Heart left ventricle (tissue), 16 donors: ENCODE measurements at regions not wholly inside any gene's neighbourhood (a gene's known extent, or its start where the extent isn't known, plus 50 kb on each side); places are given as distances from the start of the nearest gene placed in this dataset.

Experiments
- ATAC-seq, 4 donors: fragments of 200-7000 bp; cut with Tn5 transposase; one replicate each; pipeline ENCODE4 v1.9.1; 2020 to 2022; ENCODE audit warnings: moderate library complexity in 4 of 4, mild to moderate bottlenecking in 3 of 4, moderate number of reproducible peaks in 1 of 4
- DNase-seq, 5 donors: peaks; one replicate each; pipeline ENCODE4 v3.0.0-alpha.2; 2020
- H3K27ac ChIP-seq, 12 donors: fragments of 200-600 bp; sonication (generic) in 4 of 12; one replicate each; pipeline versions ENCODE4 v1.5.0 to v1.8.0; 2016 to 2022; ENCODE audit warnings: mild to moderate bottlenecking in 2 of 12
- H3K27me3 ChIP-seq, 9 donors: fragments of 200-600 bp; sonication (generic) in 2 of 9; one replicate each; pipeline versions ENCODE4 v1.5.1 to v1.8.0; 2016 to 2022; ENCODE audit warnings: mild to moderate bottlenecking in 3 of 9
- H3K36me3 ChIP-seq, 9 donors: fragments of 200-600 bp; sonication (generic) in 2 of 9; one replicate each; pipeline versions ENCODE4 v1.5.0 to v1.8.0; 2018 to 2022; ENCODE audit warnings: mild to moderate bottlenecking in 2 of 9
- H3K4me1 ChIP-seq, 12 donors: fragments of 200-600 bp; sonication (generic) in 4 of 12; one replicate each; pipeline versions ENCODE4 v1.5.0 to v1.8.0; 2016 to 2022; ENCODE audit warnings: mild to moderate bottlenecking in 3 of 12
- H3K4me3 ChIP-seq, 12 donors: fragments of 200-600 bp; sonication (generic) in 4 of 12; one replicate each; pipeline versions ENCODE4 v1.5.0 to v1.8.0; 2017 to 2022; ENCODE audit warnings: mild to moderate bottlenecking in 9 of 12, moderate library complexity in 4 of 12
- H3K9me3 ChIP-seq, 12 donors: fragments of 200-600 bp; sonication (generic) in 4 of 12; one replicate each; pipeline versions ENCODE4 v1.5.0 to v1.8.0; 2016 to 2022; ENCODE audit warnings: mild to moderate bottlenecking in 1 of 12
- POLR2A ChIP-seq, 2 donors: fragments of 450-650 bp; IDR thresholded peaks; one replicate each; pipeline ENCODE4 v1.6.1; 2017; ENCODE audit warnings: antibody characterized with exemption in 2 of 2, mild to moderate bottlenecking in 2 of 2, moderate library complexity in 2 of 2
- WGBS, 4 donors: extraction: QIAGEN DNeasy Blood & Tissue Kit in 2 of 4; methylation state at CpG; one replicate each; pipeline versions ENCODE4 v1.1.5 to v1.1.7; 2013 to 2018; 5-methylcytosine and 5-hydroxymethylcytosine counted together
- intact Hi-C, 10 donors: fragments of 100-400 bp; cut with DNase I; formaldehyde crosslinking; loops; one replicate each; pipeline versions ENCODE4 v1.11.1 to v1.14.2; 2022
- TF ChIP-seq, protein P1 (sequence below), 12 donors: fragments of 200-600 bp; sonication (generic) in 4 of 12; IDR thresholded peaks; one replicate each; pipeline versions ENCODE4 v1.5.0 to v1.8.0; 2018 to 2022; ENCODE audit warnings: antibody characterized with exemption in 12 of 12, mild to moderate bottlenecking in 5 of 12
- donor health status: ischemic (EF 13 %, LVEDD 7.1; RV severe dilation, severe dysfunction).
- donor health status: healthy with polysubstance abuse.
- donor health status: DM: no; HTN: yes; CAD: no.
- donor health status: DM: no; HTN: no; CAD: no.
- donor health status: ischemic (EF 25% LVEDD 6.9; RV normal size, moderate dysfunction).
- donor health status: ischemic (EF 25% LVEDD 5.7; RV mildly dilated, moderate dysfunction).
- donor health status: healthy.
- donor health status: DM: yes; HTN: yes; CAD: no.
- donor health status: ischemic (EF 35%, LVEDD 5.7; RV mildly dilated, moderate dysfunction).
- donor health status: nonischemic (EF 11% LVEDD 7.7; RV severe dilation, severe dysfunction).
- donor health status: DM: yes; HTN: yes; CAD: no.
- donor health status: PGD.
- donor health status: ischemic (EF 29% LVEDD 5.4; RV normal size, mild dysfunction).
- donor health status: nonischemic (EF 23%, LVEDD 6.1; RV moderate dilation, normal function).

DNA sequence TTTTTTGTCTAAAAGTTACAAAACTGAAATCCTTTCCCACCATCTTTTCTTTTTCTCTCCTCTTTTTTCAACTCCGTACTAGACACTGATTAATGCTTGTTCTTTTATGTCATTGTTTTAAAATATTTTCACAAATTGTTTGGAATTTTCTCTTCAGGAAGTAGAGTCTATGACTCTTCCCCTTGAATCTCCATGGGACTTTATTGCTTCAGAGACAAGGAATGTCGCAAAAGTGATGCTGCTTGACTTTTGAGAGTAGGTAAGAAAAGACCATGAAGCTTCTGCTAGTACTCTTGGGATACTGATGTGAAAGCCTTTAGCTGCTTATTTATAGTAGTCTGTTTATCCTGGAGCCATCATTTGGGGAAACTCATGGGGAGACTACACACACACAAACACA, 260.1 kb upstream of the SLC10A2 start:
- intact Hi-C loops = no loop called here
- Histone ChIP-seq H3K27me3 (no peaks in the 10 kb centered on the region), H3K4me1 (no peaks in the 10 kb centered on the region), H3K27ac (no peak overlapping the region), H3K4me3 (no peak overlapping the region), H3K9me3 (no peaks in the 10 kb centered on the region), H3K36me3 (no peaks in the 10 kb centered on the region)
- 71 to 86% (median 81%) methylated on average over 2 of the region's 2 CpGs for WGBS, 4 donors
- TF ChIP-seq POLR2A (IDR thresholded peaks at IDR 0.05) = no peak
- TF ChIP-seq, protein P1, sequence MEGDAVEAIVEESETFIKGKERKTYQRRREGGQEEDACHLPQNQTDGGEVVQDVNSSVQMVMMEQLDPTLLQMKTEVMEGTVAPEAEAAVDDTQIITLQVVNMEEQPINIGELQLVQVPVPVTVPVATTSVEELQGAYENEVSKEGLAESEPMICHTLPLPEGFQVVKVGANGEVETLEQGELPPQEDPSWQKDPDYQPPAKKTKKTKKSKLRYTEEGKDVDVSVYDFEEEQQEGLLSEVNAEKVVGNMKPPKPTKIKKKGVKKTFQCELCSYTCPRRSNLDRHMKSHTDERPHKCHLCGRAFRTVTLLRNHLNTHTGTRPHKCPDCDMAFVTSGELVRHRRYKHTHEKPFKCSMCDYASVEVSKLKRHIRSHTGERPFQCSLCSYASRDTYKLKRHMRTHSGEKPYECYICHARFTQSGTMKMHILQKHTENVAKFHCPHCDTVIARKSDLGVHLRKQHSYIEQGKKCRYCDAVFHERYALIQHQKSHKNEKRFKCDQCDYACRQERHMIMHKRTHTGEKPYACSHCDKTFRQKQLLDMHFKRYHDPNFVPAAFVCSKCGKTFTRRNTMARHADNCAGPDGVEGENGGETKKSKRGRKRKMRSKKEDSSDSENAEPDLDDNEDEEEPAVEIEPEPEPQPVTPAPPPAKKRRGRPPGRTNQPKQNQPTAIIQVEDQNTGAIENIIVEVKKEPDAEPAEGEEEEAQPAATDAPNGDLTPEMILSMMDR (IDR thresholded peaks at IDR 0.05) = no peak
- ATAC-seq = no peak
- no peak for DNase-seq

DNA sequence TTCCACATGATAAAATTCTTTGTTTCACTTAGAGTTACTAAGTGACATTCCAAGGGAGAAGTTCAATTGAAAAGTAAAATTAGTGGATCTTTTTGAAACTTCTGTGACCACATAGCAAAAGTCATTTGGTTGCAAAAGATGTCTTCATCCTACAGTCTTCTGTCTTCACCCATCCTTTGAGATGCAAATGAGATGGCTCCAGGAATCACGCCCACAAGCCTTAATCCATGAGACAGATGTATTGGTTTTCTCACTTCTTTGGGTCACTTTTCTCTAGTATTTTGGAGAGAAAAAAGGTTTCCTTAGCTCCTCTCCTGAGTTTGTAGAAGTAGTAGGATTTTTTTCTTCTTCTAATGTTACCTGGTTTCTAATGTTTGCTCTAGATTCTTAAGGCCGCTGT, 259.5 kb upstream of the SLC10A2 start:
- no peaks in the 10 kb centered on the region for H3K27me3 ChIP-seq
- H3K27ac ChIP-seq = no peak overlapping the region
- no peak overlapping the region for H3K4me3 ChIP-seq
- ATAC-seq = no peak
- no peak for TF ChIP-seq POLR2A (IDR thresholded peaks at IDR 0.05)
- TF ChIP-seq, protein P1 (IDR thresholded peaks at IDR 0.05) = no peak
- intact Hi-C loops = no loop called here
- H3K36me3 ChIP-seq = no peaks in the 10 kb centered on the region
- no peaks in the 10 kb centered on the region for H3K4me1 ChIP-seq
- no peak for DNase-seq
- 59 to 89% (median 74%) methylated on average over 2 of the region's 2 CpGs for WGBS, 4 donors
- no peaks in the 10 kb centered on the region for H3K9me3 ChIP-seq

DNA sequence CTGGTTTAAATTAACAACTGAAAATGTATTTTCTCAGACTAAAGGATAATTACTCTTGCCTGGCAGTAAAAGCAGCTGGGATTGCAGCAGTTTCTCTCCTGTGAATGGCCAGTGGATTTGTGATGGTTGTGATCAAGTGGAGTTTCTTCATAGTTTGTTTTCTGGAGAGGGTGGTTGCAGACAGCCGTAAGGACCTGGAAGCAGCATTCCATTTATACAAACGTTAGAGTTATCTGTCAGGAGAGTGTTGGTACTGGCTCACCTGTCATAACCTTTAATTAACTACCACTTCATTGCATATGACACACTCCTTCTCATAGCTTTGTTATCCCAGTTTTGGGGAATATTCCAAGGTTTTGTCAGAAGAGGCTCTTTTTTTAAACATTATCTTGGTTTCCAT, 258.4 kb upstream of the SLC10A2 start:
- no peak for ATAC-seq
- TF ChIP-seq, protein P1 (IDR thresholded peaks at IDR 0.05) = no peak
- TF ChIP-seq POLR2A (IDR thresholded peaks at IDR 0.05) = no peak
- WGBS, 4 donors = 40 to 51% (median 42%) methylated on average over 2 of the region's 2 CpGs

DNA sequence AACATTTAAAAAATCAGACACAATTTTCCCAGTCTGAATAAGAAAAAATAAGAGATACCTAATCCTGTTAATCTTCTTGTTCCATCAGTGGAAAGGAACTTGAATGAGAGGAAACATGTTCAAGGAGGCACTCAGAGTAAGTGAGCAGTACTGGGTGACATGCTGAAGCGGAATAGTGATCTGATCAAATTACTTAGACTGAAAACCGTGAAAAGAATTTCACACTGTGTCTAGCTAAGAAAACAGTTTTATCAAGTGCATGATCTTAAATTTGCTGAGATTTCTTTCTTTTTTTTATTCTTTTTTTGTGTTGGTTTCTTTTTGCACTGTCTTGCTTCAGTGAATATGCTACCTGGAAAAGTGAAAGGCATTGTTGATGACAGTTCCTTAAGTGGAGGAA, 249.5 kb upstream of the SLC10A2 start:
- TF ChIP-seq, protein P1 (IDR thresholded peaks at IDR 0.05) = no peak
- Histone ChIP-seq H3K27ac (no peak overlapping the region), H3K9me3 (no peaks in the 10 kb centered on the region), H3K4me1 (no peaks in the 10 kb centered on the region), H3K4me3 (no peak overlapping the region), H3K36me3 (no peaks in the 10 kb centered on the region), H3K27me3 (no peaks in the 10 kb centered on the region)
- ATAC-seq (no peak), DNase-seq (no peak)
- WGBS, 4 donors = 81 to 82% (median 81%) methylated on average over 2 of the region's 2 CpGs
- intact Hi-C loops = no loop called here

More for the DNA sequence above, 258.4 kb upstream of the SLC10A2 start:
- no peaks in the 10 kb centered on the region for H3K9me3 ChIP-seq
- no peak for DNase-seq
- no peaks in the 10 kb centered on the region for H3K4me1 ChIP-seq
- H3K36me3 ChIP-seq = no peaks in the 10 kb centered on the region
- no peak overlapping the region for H3K27ac ChIP-seq
- no peak overlapping the region for H3K4me3 ChIP-seq
- no peaks in the 10 kb centered on the region for H3K27me3 ChIP-seq
- intact Hi-C loops = no loop called here
